H1 (cell line): ENCODE measurements at regions not wholly inside any gene's neighbourhood (a gene's known extent, or its start where the extent isn't known, plus 50 kb on each side); places are given as distances from the start of the nearest gene placed in this dataset.

Experiments used
- CREB1 ChIP-seq: IDR thresholded peaks from 2 replicates; pipeline ENCODE4 v1.6.1; 2012; ENCODE audit warnings: inconsistent platforms
- CTCF ChIP-seq, 3 experiments: IDR thresholded peaks; 1 replicate in 2 of 3; 2 replicates in 1 of 3; pipeline versions ENCODE4 v1.5.1 to v1.6.1; 2011; ENCODE audit warnings: low read length in 3 of 3, mild to moderate bottlenecking in 3 of 3, inconsistent platforms in 2 of 3, low read depth in 1 of 3, moderate library complexity in 1 of 3; ENCODE audit not compliant: insufficient read depth in 1 of 3; ENCODE audit errors: control extremely low read depth in 1 of 3
- FOSL1 ChIP-seq: IDR thresholded peaks from 2 replicates; pipeline ENCODE4 v1.6.1; 2011; ENCODE audit warnings: mild to moderate bottlenecking, low read depth, low read length, moderate library complexity; ENCODE audit not compliant: insufficient read depth
- JUND ChIP-seq: IDR thresholded peaks from 2 replicates; pipeline ENCODE4 v1.6.1; 2011; ENCODE audit warnings: mild to moderate bottlenecking, improper control_type of control experiment, low read length
- RXRA ChIP-seq: IDR thresholded peaks from 2 replicates; pipeline ENCODE4 v1.6.1; 2011; ENCODE audit warnings: low read depth, mild to moderate bottlenecking, low read length, moderate library complexity; ENCODE audit not compliant: insufficient read depth
- SIX5 ChIP-seq: IDR thresholded peaks from 2 replicates; pipeline ENCODE4 v1.6.1; 2011; ENCODE audit warnings: mild to moderate bottlenecking, low read depth, low read length
- YY1 ChIP-seq: IDR thresholded peaks from 2 replicates; pipeline ENCODE4 v1.6.1; 2011; ENCODE audit warnings: low read depth, mild to moderate bottlenecking, low read length

GRCh38 chr1:187157115-187157514 lies 328.4 kb downstream of the PLA2G4A start:
- TF ChIP-seq CTCF (IDR thresholded peaks at IDR 0.05; ENCODE audit: control extremely low read depth in 1 of 3, insufficient read depth in 1 of 3, low read depth in 1 of 3, low read length in 3 of 3) (no peak), YY1 (no peak), RXRA (no peak), SIX5 (no peak), JUND (no peak), FOSL1 (no peak), CREB1 (no peak)
